Glutamatergic neuron (in vitro differentiated cells): ENCODE measurements at regions not wholly inside any gene's neighbourhood (a gene's known extent, or its start where the extent isn't known, plus 50 kb on each side); places are given as distances from the start of the nearest gene placed in this dataset.

Experiments
- DNase-seq: peaks from one replicate; pipeline ENCODE4 v3.0.0; 2022
- H3K27ac Mint-ChIP-seq: one replicate; pipeline ENCODE4 v1.8.0; 2020; ENCODE audit warnings: mild to moderate bottlenecking, mixed read lengths, inconsistent platforms; ENCODE audit not compliant: unreplicated experiment
- H3K27me3 Mint-ChIP-seq: one replicate; pipeline ENCODE4 v1.8.0; 2020; ENCODE audit warnings: mild to moderate bottlenecking, moderate library complexity, mixed read lengths, inconsistent platforms; ENCODE audit not compliant: unreplicated experiment
- H3K36me3 Mint-ChIP-seq: one replicate; pipeline ENCODE4 v1.8.0; 2020; ENCODE audit warnings: mild to moderate bottlenecking, mixed read lengths, inconsistent platforms; ENCODE audit not compliant: unreplicated experiment
- H3K4me1 Mint-ChIP-seq: one replicate; pipeline ENCODE4 v1.8.0; 2020; ENCODE audit warnings: mild to moderate bottlenecking, low read depth, mixed read lengths, inconsistent platforms; ENCODE audit not compliant: unreplicated experiment
- H3K4me3 Mint-ChIP-seq: one replicate; pipeline ENCODE4 v1.8.0; 2020; ENCODE audit warnings: mild to moderate bottlenecking, mixed read lengths, inconsistent platforms; ENCODE audit not compliant: unreplicated experiment
- H3K9me3 Mint-ChIP-seq: one replicate; pipeline ENCODE4 v1.8.0; 2020; ENCODE audit warnings: mild to moderate bottlenecking, moderate library complexity, mixed read lengths, inconsistent platforms; ENCODE audit not compliant: unreplicated experiment
- CTCF ChIP-seq: fragments of 200-600 bp; sonication (generic); IDR thresholded peaks from one replicate; pipeline ENCODE4 v1.5.0; 2021; ENCODE audit not compliant: partially characterized antibody, unreplicated experiment

DNA sequence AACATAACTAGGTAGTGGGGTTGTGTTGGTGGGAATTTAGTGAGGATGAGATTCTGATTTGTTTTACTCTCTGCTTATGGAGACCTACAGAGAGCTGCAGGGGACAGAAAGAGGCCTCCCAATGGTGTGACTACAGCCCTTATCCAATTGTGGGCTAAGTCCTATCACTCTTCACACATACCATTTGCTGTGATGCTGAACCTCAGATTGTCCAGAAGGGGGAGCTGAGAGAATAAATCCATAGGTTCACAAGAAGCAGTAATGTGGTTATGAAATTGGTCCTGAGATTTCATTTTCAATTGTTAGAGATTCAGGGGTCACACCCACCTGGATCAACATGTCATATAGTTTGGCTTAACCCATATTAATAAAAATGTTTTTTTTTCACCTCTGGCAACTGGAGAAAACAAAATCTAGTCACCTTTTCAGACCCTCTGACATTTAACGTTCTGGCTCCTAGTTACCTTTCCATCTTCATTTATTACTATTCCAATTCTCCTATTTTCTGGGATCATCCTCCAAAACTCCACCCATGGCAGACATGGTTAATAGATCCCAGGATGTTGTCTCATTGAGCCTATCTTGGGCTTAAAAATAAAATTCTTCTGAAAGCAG, 53.3 kb upstream of the PTPN5 start:
- TF ChIP-seq CTCF = peak; percentile 74
- H3K4me1 Mint-ChIP-seq = no peaks in the 10 kb centered on the region
- H3K27me3 Mint-ChIP-seq = peaks cover 6% of the 10 kb centered on the region
- peaks cover 2% of the 10 kb centered on the region for H3K9me3 Mint-ChIP-seq
- no peaks in the 10 kb centered on the region for H3K36me3 Mint-ChIP-seq
- H3K27ac Mint-ChIP-seq = no peak overlapping the region
- DNase-seq = no peak
- no peak overlapping the region for H3K4me3 Mint-ChIP-seq
